Astrocyte (in vitro differentiated cells and primary cell): ENCODE measurements at regions not wholly inside any gene's neighbourhood (a gene's known extent, or its start where the extent isn't known, plus 50 kb on each side); places are given as distances from the start of the nearest gene placed in this dataset.

ENCODE experiments used
- DNase-seq: peaks from one replicate; pipeline ENCODE4 v3.0.0-alpha.2; 2010; ENCODE audit warnings: low read depth
- FAIRE-seq: peaks from 2 replicates; lab custom pipeline; 2011; peaks lifted over from hg19 to GRCh38; lab: Jason Lieb, UNC
- H2AFZ ChIP-seq: 2 replicates; pipeline ENCODE4 v1.6.0; 2012; ENCODE audit warnings: low read depth, low read length, inconsistent platforms
- H3K27ac ChIP-seq: 2 replicates; pipeline ENCODE4 v1.5.1; 2011; ENCODE audit warnings: low read depth, low read length, inconsistent platforms
- H3K27me3 ChIP-seq: 2 replicates; pipeline ENCODE4 v1.6.0; 2011; ENCODE audit warnings: low read length, inconsistent platforms; ENCODE audit not compliant: insufficient read depth
- H3K36me3 ChIP-seq: 2 replicates; pipeline ENCODE4 v1.5.1; 2011; ENCODE audit warnings: low read length, inconsistent platforms; ENCODE audit not compliant: insufficient read depth
- H3K4me1 ChIP-seq: 2 replicates; pipeline ENCODE4 v1.5.1; 2011; ENCODE audit warnings: low read length, inconsistent platforms; ENCODE audit not compliant: insufficient read depth
- H3K4me2 ChIP-seq: 2 replicates; pipeline ENCODE4 v1.6.0; 2012; ENCODE audit warnings: low read length, inconsistent platforms
- H3K4me3 ChIP-seq: 2 replicates; pipeline ENCODE4 v1.5.1; 2011; ENCODE audit warnings: low read depth, mild to moderate bottlenecking, low read length, inconsistent platforms; ENCODE audit not compliant: insufficient read depth
- H3K79me2 ChIP-seq: 2 replicates; pipeline ENCODE4 v1.6.0; 2012; ENCODE audit warnings: mild to moderate bottlenecking, low read length, inconsistent platforms; ENCODE audit not compliant: insufficient read depth
- H3K9ac ChIP-seq: 2 replicates; pipeline ENCODE4 v1.6.0; 2012; ENCODE audit warnings: mild to moderate bottlenecking, low read length, inconsistent platforms
- H3K9me3 ChIP-seq: 2 replicates; pipeline ENCODE4 v1.5.1; 2012; ENCODE audit warnings: low read depth, mild to moderate bottlenecking, low read length, inconsistent platforms; ENCODE audit not compliant: insufficient read depth
- H4K20me1 ChIP-seq: 2 replicates; pipeline ENCODE4 v1.6.0; 2012; ENCODE audit warnings: low read length, inconsistent platforms; ENCODE audit not compliant: insufficient read depth
- H3K27ac Mint-ChIP-seq: one replicate; pipeline ENCODE4 v1.8.0; 2021; ENCODE audit warnings: mild to moderate bottlenecking, mixed read lengths; ENCODE audit not compliant: unreplicated experiment
- H3K27me3 Mint-ChIP-seq: one replicate; pipeline ENCODE4 v1.8.0; 2021; ENCODE audit warnings: low read depth, mixed read lengths; ENCODE audit not compliant: unreplicated experiment
- H3K36me3 Mint-ChIP-seq: one replicate; pipeline ENCODE4 v1.8.0; 2021; ENCODE audit warnings: low read depth, mixed read lengths; ENCODE audit not compliant: unreplicated experiment
- H3K4me1 Mint-ChIP-seq: one replicate; pipeline ENCODE4 v1.8.0; 2021; ENCODE audit warnings: low read depth, mixed read lengths; ENCODE audit not compliant: unreplicated experiment
- H3K4me3 Mint-ChIP-seq: one replicate; pipeline ENCODE4 v1.8.0; 2021; ENCODE audit warnings: mild to moderate bottlenecking, moderate library complexity, mixed read lengths; ENCODE audit not compliant: unreplicated experiment
- H3K9me3 Mint-ChIP-seq: one replicate; pipeline ENCODE4 v1.8.0; 2021; ENCODE audit warnings: mild to moderate bottlenecking, mixed read lengths; ENCODE audit not compliant: unreplicated experiment
- CTCF ChIP-seq: IDR thresholded peaks from 2 replicates; pipeline ENCODE4 v1.5.1; 2011; ENCODE audit warnings: low read depth, mild to moderate bottlenecking, inconsistent platforms, low read length, moderate library complexity; ENCODE audit not compliant: insufficient read depth
- EZH2 ChIP-seq: IDR thresholded peaks from 2 replicates; pipeline ENCODE4 v1.6.1; 2012; ENCODE audit warnings: mild to moderate bottlenecking, low read length, inconsistent platforms; ENCODE audit not compliant: insufficient read depth

GRCh38 chr2:898319-898718, 52.3 kb upstream of the SNTG2 start:
- Histone ChIP-seq H3K27ac (no peak overlapping the region), H4K20me1 (no peaks in the 10 kb centered on the region), H3K9me3 (no peaks in the 10 kb centered on the region), H3K79me2 (no peaks in the 10 kb centered on the region), H3K9ac (no peak overlapping the region), H3K4me1 (no peaks in the 10 kb centered on the region), H3K4me3 (no peak overlapping the region), H2AFZ (no peak overlapping the region), H3K27me3 (no peaks in the 10 kb centered on the region), H3K4me2 (no peak overlapping the region), H3K36me3 (no peaks in the 10 kb centered on the region)
- Mint-ChIP-seq H3K4me3 (no peak overlapping the region), H3K9me3 (peaks cover 14% of the 10 kb centered on the region), H3K27me3 (no peaks in the 10 kb centered on the region), H3K27ac (no peak overlapping the region), H3K36me3 (no peaks in the 10 kb centered on the region), H3K4me1 (peaks cover 6% of the 10 kb centered on the region)
- FAIRE-seq (no peak), DNase-seq (no peak)
- TF ChIP-seq EZH2: no peak
- TF ChIP-seq CTCF: no peak

GRCh38 chr2:897091-897490, 53.6 kb upstream of the SNTG2 start:
- Histone ChIP-seq H3K9me3 (no peaks in the 10 kb centered on the region), H3K9ac (no peak overlapping the region), H3K4me2 (no peak overlapping the region), H3K27ac (no peak overlapping the region), H3K27me3 (no peaks in the 10 kb centered on the region), H3K79me2 (no peaks in the 10 kb centered on the region), H2AFZ (no peak overlapping the region), H3K4me3 (no peak overlapping the region), H4K20me1 (no peaks in the 10 kb centered on the region), H3K36me3 (no peaks in the 10 kb centered on the region), H3K4me1 (no peaks in the 10 kb centered on the region)
- H3K27ac Mint-ChIP-seq: no peak overlapping the region
- no peak for DNase-seq
- TF ChIP-seq EZH2 (no peak), CTCF (no peak)
- no peak overlapping the region for H3K4me3 Mint-ChIP-seq
- peaks cover 10% of the 10 kb centered on the region for H3K9me3 Mint-ChIP-seq
- peaks cover 1% of the 10 kb centered on the region for H3K36me3 Mint-ChIP-seq
- no peak for FAIRE-seq
- peaks cover 6% of the 10 kb centered on the region for H3K4me1 Mint-ChIP-seq
- H3K27me3 Mint-ChIP-seq: no peaks in the 10 kb centered on the region

- peaks cover 10% of the 10 kb centered on the region for H3K9me3 Mint-ChIP-seq
- Histone ChIP-seq H3K9ac (no peak overlapping the region), H3K4me3 (no peak overlapping the region), H2AFZ (no peak overlapping the region), H3K27me3 (no peaks in the 10 kb centered on the region), H3K79me2 (no peaks in the 10 kb centered on the region), H3K27ac (no peak overlapping the region), H3K4me1 (no peaks in the 10 kb centered on the region), H4K20me1 (no peaks in the 10 kb centered on the region), H3K36me3 (no peaks in the 10 kb centered on the region), H3K9me3 (no peaks in the 10 kb centered on the region), H3K4me2 (no peak overlapping the region)
- peaks cover 11% of the 10 kb centered on the region for H3K4me1 Mint-ChIP-seq
- no peak for FAIRE-seq
- peaks cover 1% of the 10 kb centered on the region for H3K36me3 Mint-ChIP-seq
- TF ChIP-seq EZH2 (no peak), CTCF (no peak)
- no peak overlapping the region for H3K27ac Mint-ChIP-seq
- no peak for DNase-seq
- H3K4me3 Mint-ChIP-seq: no peak overlapping the region
- no peaks in the 10 kb centered on the region for H3K27me3 Mint-ChIP-seq
These were observed 57.3 kb upstream of the SNTG2 start for GRCh38 chr2:893311-893710.
